HCT116 (cell line): ENCODE measurements at regions not wholly inside any gene's neighbourhood (a gene's known extent, or its start where the extent isn't known, plus 50 kb on each side); places are given as distances from the start of the nearest gene placed in this dataset.

ENCODE experiments used
- ATAC-seq: fragments of 200-7000 bp; cut with Tn5 transposase; 2 replicates; pipeline ENCODE4 v1.9.1; 2020; ENCODE audit warnings: mild to moderate bottlenecking, moderate library complexity
- BruUV-seq: library from RNA; stranded (reverse); fragments of 400-500 nt; replicated peaks from 2 replicates; lab custom pipeline; 2021; lab: Mats Ljungman, UMichigan
- CTCF ChIA-PET: fragments of 300-600 bp; sonication (Branson Sonifier 250); formaldehyde crosslinking; loops from one replicate; lab custom pipeline; 2021; ENCODE audit warnings: antibody characterized with exemption; lab: Charles Lee
- POLR2A ChIA-PET: fragments of 300-600, 350-600 bp; sonication (Branson Sonifier 250); formaldehyde crosslinking; loops from one replicate; lab custom pipeline; 2021; ENCODE audit warnings: antibody characterized with exemption; lab: Charles Lee
- RAD21 ChIA-PET, 2 experiments: fragments of 300-600 bp; sonication (Branson Sonifier 250); formaldehyde crosslinking; loops; one replicate each; lab custom pipeline; 2023; ENCODE audit warnings: low total read pairs in 2 of 2; ENCODE audit not compliant: uncharacterized antibody in 2 of 2, unreplicated experiment in 2 of 2, low non-redundant PET in 1 of 2; lab: Charles Lee
- DNase-seq: peaks from one replicate; pipeline ENCODE4 v3.0.0-alpha.2; 2010; ENCODE audit warnings: low read depth, low spot score
- H2AFZ ChIP-seq: fragments of 200-600 bp; shearing (Covaris generic), sonication (generic); 2 replicates; pipeline ENCODE4 v1.6.1; 2017; ENCODE audit warnings: low read depth, mixed run types, mixed read lengths, antibody characterized with exemption, low read length; ENCODE audit not compliant: poor library complexity, severe bottlenecking
- H3K27ac ChIP-seq: 2 replicates; pipeline ENCODE4 v1.5.1; 2012; ENCODE audit warnings: low read depth, low read length
- H3K27me3 ChIP-seq: fragments of 200-600 bp; sonication (generic); 2 replicates; pipeline ENCODE4 v1.6.1; 2016; ENCODE audit warnings: mixed run types, low read length, mixed read lengths; ENCODE audit not compliant: insufficient read depth
- H3K36me3 ChIP-seq, 2 experiments: fragments of 200-500 bp in 1 of 2; fragments of 200-600 bp in 1 of 2; sonication (Bioruptor generic) in 1 of 2; sonication (generic) in 1 of 2; 2 replicates each; pipeline versions ENCODE4 v1.5.1 to v1.6.1; 2014 to 2016; ENCODE audit warnings: low read length in 2 of 2, inconsistent platforms in 1 of 2, mixed read lengths in 1 of 2, mixed run types in 1 of 2; ENCODE audit not compliant: insufficient read depth in 2 of 2, control insufficient read depth in 1 of 2
- H3K4me1 ChIP-seq, 2 experiments: fragments of 200-600 bp in 1 of 2; sonication (generic) in 1 of 2; 2 replicates each; pipeline versions ENCODE4 v1.5.1 to v1.6.1; 2012 to 2017; ENCODE audit warnings: low read length in 2 of 2, inconsistent platforms in 1 of 2, mild to moderate bottlenecking in 1 of 2, mixed read lengths in 1 of 2, mixed run types in 1 of 2, moderate library complexity in 1 of 2; ENCODE audit not compliant: insufficient read depth in 2 of 2, control insufficient read depth in 1 of 2
- H3K4me2 ChIP-seq: fragments of 200-600 bp; sonication (generic); 2 replicates; pipeline ENCODE4 v1.6.1; 2017; ENCODE audit warnings: mixed run types, low read length, mixed read lengths
- H3K4me3 ChIP-seq, 2 experiments: fragments of 200-600 bp in 1 of 2; sonication (generic) in 1 of 2; replicated peaks in 1 of 2; 2 replicates each; pipeline ENCODE4 v1.5.1; 2011 to 2016; ENCODE audit warnings: low read length in 2 of 2, control low read depth in 1 of 2, low read depth in 1 of 2, mild to moderate bottlenecking in 1 of 2, mixed read lengths in 1 of 2, mixed run types in 1 of 2
- H3K79me2 ChIP-seq: fragments of 200-600 bp; sonication (generic); 2 replicates; pipeline ENCODE4 v1.6.1; 2017; ENCODE audit warnings: mild to moderate bottlenecking, mixed run types, low read length, moderate library complexity, mixed read lengths; ENCODE audit not compliant: insufficient read depth
- H3K9ac ChIP-seq: fragments of 200-600 bp; sonication (generic); 2 replicates; pipeline ENCODE4 v1.6.1; 2016; ENCODE audit warnings: low read length, mixed read lengths
- H3K9me2 ChIP-seq: fragments of 200-600 bp; sonication (generic), shearing (Covaris generic); 2 replicates; pipeline ENCODE4 v1.6.1; 2017; ENCODE audit warnings: mixed run types, mild to moderate bottlenecking, moderate library complexity; ENCODE audit not compliant: insufficient read depth
- H3K9me3 ChIP-seq, 2 experiments: fragments of 200-500 bp in 1 of 2; fragments of 200-600 bp in 1 of 2; sonication (Bioruptor generic) in 1 of 2; sonication (generic) in 1 of 2; 2 replicates each; pipeline ENCODE4 v1.6.1; 2014 to 2017; ENCODE audit warnings: low read length in 2 of 2, mixed read lengths in 2 of 2, inconsistent platforms in 1 of 2, low read depth in 1 of 2, mild to moderate bottlenecking in 1 of 2, mixed run types in 1 of 2, moderate library complexity in 1 of 2; ENCODE audit not compliant: control insufficient read depth in 1 of 2, insufficient read depth in 1 of 2
- H4K20me1 ChIP-seq: fragments of 200-600 bp; sonication (generic), shearing (Covaris generic); 2 replicates; pipeline ENCODE4 v1.6.1; 2017; ENCODE audit warnings: mixed run types, mild to moderate bottlenecking, moderate library complexity; ENCODE audit not compliant: insufficient read depth
- ATF3 ChIP-seq: IDR thresholded peaks from 2 replicates; pipeline ENCODE4 v1.6.1; 2012
- CEBPB ChIP-seq: IDR thresholded peaks from 2 replicates; pipeline ENCODE4 v1.6.1; 2012; ENCODE audit warnings: low read depth
- CTCF ChIP-seq, 3 experiments: fragments of 200-600 bp in 1 of 3; sonication (generic) in 1 of 3; IDR thresholded peaks in 2 of 3; conservative IDR thresholded peaks in 1 of 3; 2 replicates each; pipeline ENCODE4 v1.5.1; 2012 to 2017; ENCODE audit warnings: low read depth in 2 of 3, low read length in 2 of 3, antibody characterized with exemption in 1 of 3, borderline replicate concordance in 1 of 3, control low read depth in 1 of 3, mild to moderate bottlenecking in 1 of 3, mixed read lengths in 1 of 3, mixed run types in 1 of 3, moderate library complexity in 1 of 3; ENCODE audit not compliant: insufficient read depth in 1 of 3
- EGR1 ChIP-seq: IDR thresholded peaks from 2 replicates; pipeline ENCODE4 v1.6.1; 2012; ENCODE audit warnings: low read depth
- EZH2 ChIP-seq: fragments of 200-600 bp; sonication (generic); IDR thresholded peaks from 2 replicates; pipeline ENCODE4 v1.6.1; 2017; ENCODE audit warnings: antibody characterized with exemption, mixed run types
- EZH2phosphoT487 ChIP-seq: fragments of 200-600 bp; IDR thresholded peaks from 2 replicates; pipeline ENCODE4 v1.6.1; 2018; ENCODE audit warnings: antibody characterized with exemption, borderline replicate concordance
- FOSL1 ChIP-seq: IDR thresholded peaks from 2 replicates; pipeline ENCODE4 v1.6.1; 2012; ENCODE audit warnings: low read depth
- JUND ChIP-seq: IDR thresholded peaks from 2 replicates; pipeline ENCODE4 v1.6.1; 2012
- POLR2A ChIP-seq: IDR thresholded peaks from 2 replicates; pipeline ENCODE4 v1.7.0; 2011; ENCODE audit warnings: borderline replicate concordance; ENCODE audit not compliant: insufficient read depth, insufficient read length; ENCODE audit errors: extremely low read depth
- RAD21 ChIP-seq: IDR thresholded peaks from 2 replicates; pipeline ENCODE4 v1.6.1; 2012; ENCODE audit warnings: low read depth, mild to moderate bottlenecking
- SIN3A ChIP-seq: IDR thresholded peaks from 2 replicates; pipeline ENCODE4 v1.6.1; 2012; ENCODE audit warnings: low read depth
- SRF ChIP-seq: IDR thresholded peaks from 2 replicates; pipeline ENCODE4 v1.6.1; 2012; ENCODE audit warnings: low read depth
- TCF7L2 ChIP-seq: IDR thresholded peaks from 2 replicates; pipeline ENCODE4 v1.7.0; 2011; ENCODE audit warnings: borderline replicate concordance, inconsistent platforms; ENCODE audit not compliant: insufficient read depth, insufficient read length; ENCODE audit errors: extremely low read depth
- YY1 ChIP-seq: IDR thresholded peaks from 2 replicates; pipeline ENCODE4 v1.6.1; 2011; ENCODE audit warnings: low read length, low read depth, moderate library complexity, mild to moderate bottlenecking; ENCODE audit not compliant: insufficient replicate concordance; ENCODE audit errors: extremely low read depth
- ZBTB33 ChIP-seq: IDR thresholded peaks from 2 replicates; pipeline ENCODE4 v1.6.1; 2011; ENCODE audit warnings: mild to moderate bottlenecking, low read length, moderate library complexity; ENCODE audit not compliant: insufficient replicate concordance; ENCODE audit errors: extremely low read depth
- ZFX ChIP-seq: fragments of 450-650 bp; IDR thresholded peaks from 2 replicates; pipeline ENCODE4 v1.6.1; 2017
- ZNF274 ChIP-seq: fragments of 200-500 bp; sonication (Bioruptor generic); IDR thresholded peaks from 2 replicates; pipeline ENCODE4 v1.6.1; 2014; ENCODE audit warnings: mild to moderate bottlenecking, low read depth, low read length, inconsistent platforms
- intact Hi-C: fragments of 100-400 bp; cut with micrococcal nuclease; formaldehyde crosslinking; loops from 2 replicates; pipeline ENCODE4 v1.10.0; 2022

GRCh38 chr12:104864668-104865067 is 93.4 kb downstream of the SLC41A2 start:
- no peaks in the 10 kb centered on the region for H3K27me3 ChIP-seq
- no TSS peak for BruUV-seq
- no peak overlapping the region for H3K27ac ChIP-seq
- H3K4me3 ChIP-seq, result no peak overlapping the region
- H4K20me1 ChIP-seq, result no peaks in the 10 kb centered on the region
- ChIA-PET POLR2A (no interaction called here), RAD21 (no interaction called here), CTCF (no interaction called here)
- H3K9me3 ChIP-seq, result no peaks in the 10 kb centered on the region
- no peaks in the 10 kb centered on the region for H3K9me2 ChIP-seq
- intact Hi-C loops, result loop anchor here (5.0 kb wide), 1 partner anchor 662 kb away; no protein-coding TSS in a partner anchor
- DNase-seq (no peak), ATAC-seq (no peak)
- no peaks in the 10 kb centered on the region for H3K4me1 ChIP-seq
- H3K79me2 ChIP-seq, result no peaks in the 10 kb centered on the region
- H3K4me2 ChIP-seq, result no peak overlapping the region
- H3K9ac ChIP-seq, result no peak overlapping the region
- H3K36me3 ChIP-seq, result no peaks in the 10 kb centered on the region
- no peak for TF ChIP-seq SRF
- peak; percentile 24; the same call in 1 of the 2 replicates for TF ChIP-seq CEBPB
- no peak overlapping the region for H2AFZ ChIP-seq

GRCh38 chr12:104863296-104863948 is 94.7 kb downstream of the SLC41A2 start:
- Histone ChIP-seq H2AFZ (no peak overlapping the region), H3K4me1 (no peaks in the 10 kb centered on the region), H3K27ac (no peak overlapping the region), H3K27me3 (no peaks in the 10 kb centered on the region), H3K36me3 (no peaks in the 10 kb centered on the region), H3K9me2 (no peaks in the 10 kb centered on the region), H3K4me2 (no peak overlapping the region), H3K9me3 (no peaks in the 10 kb centered on the region), H3K9ac (no peak overlapping the region), H4K20me1 (no peaks in the 10 kb centered on the region), H3K4me3 (no peak overlapping the region), H3K79me2 (no peaks in the 10 kb centered on the region)
- ChIA-PET CTCF (no interaction called here), RAD21 (no interaction called here), POLR2A (no interaction called here)
- intact Hi-C loops, result no loop called here
- ATAC-seq (no peak), DNase-seq (no peak)
- no TSS peak for BruUV-seq
- no peak for TF ChIP-seq EZH2phosphoT487
- TF ChIP-seq TCF7L2, result no peak
- TF ChIP-seq ZBTB33, result no peak
- no peak for TF ChIP-seq CTCF (IDR thresholded peaks at IDR 0.05 in 2 of 3, conservative IDR thresholded peaks at IDR 0.05 in 1 of 3; ENCODE audit: borderline replicate concordance in 1 of 3, insufficient read depth in 1 of 3, low read depth in 2 of 3, low read length in 2 of 3)
- no peak for TF ChIP-seq JUND
- no peak for TF ChIP-seq ZNF274
- TF ChIP-seq EZH2, result no peak
- TF ChIP-seq RAD21, result no peak
- no peak for TF ChIP-seq ATF3
- no peak for TF ChIP-seq CEBPB
- no peak for TF ChIP-seq POLR2A
- no peak for TF ChIP-seq SIN3A
- no peak for TF ChIP-seq EGR1
- no peak for TF ChIP-seq YY1
- no peak for TF ChIP-seq ZFX
- no peak for TF ChIP-seq FOSL1
